Nephron (organoid): ENCODE measurements at regions not wholly inside any gene's neighbourhood (a gene's known extent, or its start where the extent isn't known, plus 50 kb on each side); places are given as distances from the start of the nearest gene placed in this dataset.

ENCODE experiments used
- H3K27ac Mint-ChIP-seq, 3 experiments: 2 replicates each; pipeline ENCODE4 v1.8.0; 2020; ENCODE audit warnings: mixed read lengths in 3 of 3, mild to moderate bottlenecking in 2 of 3, moderate library complexity in 1 of 3
- H3K27me3 Mint-ChIP-seq: 2 replicates; pipeline ENCODE4 v1.8.0; 2021; ENCODE audit warnings: low read depth, mild to moderate bottlenecking, moderate library complexity, mixed read lengths
- H3K36me3 Mint-ChIP-seq: 2 replicates; pipeline ENCODE4 v1.8.0; 2020; ENCODE audit warnings: low read depth, mixed read lengths
- H3K4me1 Mint-ChIP-seq: 2 replicates; pipeline ENCODE4 v1.8.0; 2020; ENCODE audit warnings: mixed read lengths
- H3K4me3 Mint-ChIP-seq, 3 experiments: 2 replicates each; pipeline ENCODE4 v1.8.0; 2020; ENCODE audit warnings: mild to moderate bottlenecking in 3 of 3, mixed read lengths in 3 of 3, moderate library complexity in 2 of 3
- H3K9me3 Mint-ChIP-seq: 2 replicates; pipeline ENCODE4 v1.8.0; 2020; ENCODE audit warnings: mixed read lengths
- TF ChIP-seq, protein P1 (sequence below), 3 experiments: fragments of 200-600 bp; sonication (generic); IDR thresholded peaks; one replicate each; pipeline ENCODE4 v1.5.0; 2021; ENCODE audit warnings: antibody characterized with exemption in 3 of 3; ENCODE audit not compliant: unreplicated experiment in 3 of 3

DNA sequence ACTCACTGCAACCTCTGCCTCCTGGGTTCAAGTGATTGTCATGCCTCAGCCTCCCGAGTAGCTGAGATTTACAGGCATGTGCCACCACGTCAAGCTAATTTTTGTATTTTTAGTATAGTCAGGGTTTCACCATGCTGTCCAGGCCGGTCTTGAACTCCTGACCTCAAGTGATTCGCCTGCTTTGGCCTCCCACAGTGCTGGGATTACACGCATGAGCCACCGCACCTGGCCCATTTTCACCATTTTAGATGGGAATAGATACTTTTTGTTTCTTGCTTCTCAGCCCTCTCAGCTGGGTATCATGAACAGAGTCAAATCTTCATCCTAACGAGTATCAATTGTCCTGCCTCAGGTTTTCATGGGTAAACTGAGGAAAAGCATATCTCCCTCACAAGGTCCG lies 235.0 kb downstream of the CDC5L start:
- no peak overlapping the region for H3K4me3 Mint-ChIP-seq
- no peaks in the 10 kb centered on the region for H3K9me3 Mint-ChIP-seq
- peaks cover 61% of the 10 kb centered on the region for H3K27me3 Mint-ChIP-seq
- H3K36me3 Mint-ChIP-seq = no peaks in the 10 kb centered on the region
- H3K27ac Mint-ChIP-seq = no peak overlapping the region
- H3K4me1 Mint-ChIP-seq = peaks cover 36% of the 10 kb centered on the region
- TF ChIP-seq, protein P1, sequence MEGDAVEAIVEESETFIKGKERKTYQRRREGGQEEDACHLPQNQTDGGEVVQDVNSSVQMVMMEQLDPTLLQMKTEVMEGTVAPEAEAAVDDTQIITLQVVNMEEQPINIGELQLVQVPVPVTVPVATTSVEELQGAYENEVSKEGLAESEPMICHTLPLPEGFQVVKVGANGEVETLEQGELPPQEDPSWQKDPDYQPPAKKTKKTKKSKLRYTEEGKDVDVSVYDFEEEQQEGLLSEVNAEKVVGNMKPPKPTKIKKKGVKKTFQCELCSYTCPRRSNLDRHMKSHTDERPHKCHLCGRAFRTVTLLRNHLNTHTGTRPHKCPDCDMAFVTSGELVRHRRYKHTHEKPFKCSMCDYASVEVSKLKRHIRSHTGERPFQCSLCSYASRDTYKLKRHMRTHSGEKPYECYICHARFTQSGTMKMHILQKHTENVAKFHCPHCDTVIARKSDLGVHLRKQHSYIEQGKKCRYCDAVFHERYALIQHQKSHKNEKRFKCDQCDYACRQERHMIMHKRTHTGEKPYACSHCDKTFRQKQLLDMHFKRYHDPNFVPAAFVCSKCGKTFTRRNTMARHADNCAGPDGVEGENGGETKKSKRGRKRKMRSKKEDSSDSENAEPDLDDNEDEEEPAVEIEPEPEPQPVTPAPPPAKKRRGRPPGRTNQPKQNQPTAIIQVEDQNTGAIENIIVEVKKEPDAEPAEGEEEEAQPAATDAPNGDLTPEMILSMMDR (IDR thresholded peaks at IDR 0.05; ENCODE audit: unreplicated experiment in 3 of 3) = no peak

- Mint-ChIP-seq H3K36me3 (no peaks in the 10 kb centered on the region), H3K4me3 (no peak overlapping the region), H3K4me1 (peaks cover 40% of the 10 kb centered on the region), H3K27ac (no peak overlapping the region), H3K9me3 (no peaks in the 10 kb centered on the region), H3K27me3 (peaks cover 65% of the 10 kb centered on the region)
- TF ChIP-seq, protein P1 (IDR thresholded peaks at IDR 0.05; ENCODE audit: unreplicated experiment in 3 of 3) = no peak
Observed at GRCh38 chr6:44622956-44623355, 235.4 kb downstream of the CDC5L start.

- peaks cover 69% of the 10 kb centered on the region for H3K27me3 Mint-ChIP-seq
- peak overlapping the region in 1 of 3 experiments; percentile 22 for H3K4me3 Mint-ChIP-seq
- H3K9me3 Mint-ChIP-seq = no peaks in the 10 kb centered on the region
- H3K4me1 Mint-ChIP-seq = peaks cover 42% of the 10 kb centered on the region
- H3K27ac Mint-ChIP-seq = peak overlapping the region in 2 of 3 experiments; percentile 16 to 35
- H3K36me3 Mint-ChIP-seq = no peaks in the 10 kb centered on the region
- TF ChIP-seq, protein P1 (IDR thresholded peaks at IDR 0.05; ENCODE audit: unreplicated experiment in 3 of 3) = no peak
Observed at GRCh38 chr6:44624226-44624625, 236.7 kb downstream of the CDC5L start.

DNA sequence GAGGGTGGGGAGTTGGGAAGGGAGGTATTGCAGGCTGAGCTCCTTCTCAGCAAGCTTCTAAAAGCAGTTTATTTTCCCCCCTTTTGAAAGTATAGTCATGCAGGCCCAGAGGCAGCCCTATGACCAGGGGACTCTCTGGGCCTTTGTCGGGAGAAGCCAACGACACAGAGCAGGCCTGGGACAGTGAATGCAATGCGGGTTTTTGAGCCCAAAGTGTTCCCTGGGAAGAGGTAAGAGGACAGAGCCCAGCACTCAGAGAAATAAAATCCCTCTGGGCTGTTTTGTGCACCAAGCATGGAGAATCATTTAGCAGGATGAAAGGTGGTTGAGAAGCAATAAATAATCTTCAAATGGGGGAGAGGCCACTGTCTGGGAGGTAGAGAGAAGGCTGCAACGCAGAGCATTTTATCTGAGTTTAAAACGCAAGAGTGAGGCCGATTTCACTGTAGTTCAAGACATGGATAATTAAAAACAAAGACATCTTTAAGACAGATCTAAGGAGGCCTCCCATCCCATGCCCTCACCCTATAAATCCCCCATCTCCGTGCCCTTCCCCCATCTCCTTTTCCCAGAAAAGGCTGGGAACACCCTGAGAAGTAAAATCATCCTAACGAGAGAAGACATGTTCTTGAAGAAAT lies 237.5 kb downstream of the CDC5L start:
- peaks cover 68% of the 10 kb centered on the region for H3K27me3 Mint-ChIP-seq
- TF ChIP-seq, protein P1 (IDR thresholded peaks at IDR 0.05; ENCODE audit: unreplicated experiment in 3 of 3) = no peak
- no peaks in the 10 kb centered on the region for H3K36me3 Mint-ChIP-seq
- peaks cover 42% of the 10 kb centered on the region for H3K4me1 Mint-ChIP-seq
- peak overlapping the region; percentile 25 to 62 (median 27) for H3K27ac Mint-ChIP-seq
- no peaks in the 10 kb centered on the region for H3K9me3 Mint-ChIP-seq
- H3K4me3 Mint-ChIP-seq = peak overlapping the region in 2 of 3 experiments; percentile 8 to 10

- TF ChIP-seq, protein P1 (IDR thresholded peaks at IDR 0.05; ENCODE audit: unreplicated experiment in 3 of 3) = no peak
- Mint-ChIP-seq H3K9me3 (no peaks in the 10 kb centered on the region), H3K36me3 (no peaks in the 10 kb centered on the region), H3K4me1 (peaks cover 42% of the 10 kb centered on the region), H3K27ac (peak overlapping the region; percentile 25 to 62 (median 27)), H3K27me3 (peaks cover 75% of the 10 kb centered on the region), H3K4me3 (peak overlapping the region in 1 of 3 experiments; percentile 2)
Observed at GRCh38 chr6:44625996-44626395, 238.5 kb downstream of the CDC5L start.

DNA sequence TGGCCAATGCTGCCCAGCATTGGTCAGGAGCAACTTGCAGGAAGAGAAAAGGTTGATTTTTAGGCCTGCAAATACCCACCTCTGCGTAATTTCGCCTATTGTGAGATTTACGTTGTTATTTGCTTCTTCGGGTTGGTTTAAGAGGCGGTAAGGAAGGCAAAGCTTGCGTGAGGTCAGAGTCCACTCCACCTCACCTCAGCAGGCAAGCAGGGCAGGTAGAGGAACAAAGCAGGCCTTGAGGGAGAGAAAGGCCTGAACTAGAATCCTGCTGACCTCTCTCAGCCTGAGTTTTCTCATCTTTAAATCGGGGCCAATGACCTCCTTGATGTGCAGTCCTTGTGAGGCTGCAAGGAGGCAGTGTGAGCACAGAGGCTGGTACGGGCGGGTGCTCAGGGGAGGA lies 239.1 kb downstream of the CDC5L start:
- H3K27ac Mint-ChIP-seq = no peak overlapping the region
- no peaks in the 10 kb centered on the region for H3K36me3 Mint-ChIP-seq
- H3K4me3 Mint-ChIP-seq = no peak overlapping the region
- TF ChIP-seq, protein P1 (IDR thresholded peaks at IDR 0.05; ENCODE audit: unreplicated experiment in 3 of 3) = no peak
- H3K9me3 Mint-ChIP-seq = no peaks in the 10 kb centered on the region
- H3K27me3 Mint-ChIP-seq = peaks cover 77% of the 10 kb centered on the region
- peaks cover 42% of the 10 kb centered on the region for H3K4me1 Mint-ChIP-seq
